ENCODE measurements at regions not wholly inside any gene's neighbourhood (a gene's known extent, or its start where the extent isn't known, plus 50 kb on each side); places are given as distances from the start of the nearest gene placed in this dataset.

- Histone ChIP-seq H3K4me1 (ENCODE audit: insufficient read depth) (no peaks in the 10 kb centered on the region), H2AFZ (no peak overlapping the region), H3K9me2 (ENCODE audit: insufficient read depth) (no peaks in the 10 kb centered on the region), H3K79me2 (replicated peaks; ENCODE audit: insufficient read depth) (no peaks in the 10 kb centered on the region), H3K4me3 (no peak overlapping the region), H3K4me2 (no peak overlapping the region), H4K20me1 (replicated peaks; ENCODE audit: insufficient read depth) (no peaks in the 10 kb centered on the region), H3K27me3 (ENCODE audit: insufficient read depth) (no peaks in the 10 kb centered on the region), H3F3A (replicated peaks; ENCODE audit: low read depth) (no peaks in the 10 kb centered on the region), H3K27ac (ENCODE audit: low read depth) (no peak overlapping the region), H3K36me3 (ENCODE audit: insufficient read depth) (no peaks in the 10 kb centered on the region)
- Mint-ChIP-seq H3K36me3 (ENCODE audit: low read depth) (no peaks in the 10 kb centered on the region), H3K4me3 (no peak overlapping the region), H3K4me1 (no peaks in the 10 kb centered on the region), H3K27ac (no peak overlapping the region), H3K27me3 (ENCODE audit: insufficient read depth, low read depth, poor library complexity) (peaks cover 5% of the 10 kb centered on the region), H3K9me3 (no peaks in the 10 kb centered on the region; the same call in 2 of the 3 replicates)
- ATAC-seq: no peak
- TF ChIP-seq ZNF331 (CRISPR knock-in tag; IDR thresholded peaks at IDR 0.05; ENCODE audit: low read depth) (no peak), REST (IDR thresholded peaks at IDR 0.05; ENCODE audit: unreplicated experiment) (no peak), EZH2phosphoT487 (IDR thresholded peaks at IDR 0.05; ENCODE audit: unreplicated experiment) (no peak), CTCF (conservative IDR thresholded peaks at IDR 0.05; ENCODE audit: low read depth in 2 of 2) (no peak), EZH2 (IDR thresholded peaks at IDR 0.05; ENCODE audit: low read depth, unreplicated experiment) (no peak), JUNB (IDR thresholded peaks at IDR 0.05; ENCODE audit: unreplicated experiment) (no peak), CREB1 (CRISPR knock-in tag; IDR thresholded peaks at IDR 0.05; ENCODE audit: low read depth) (no peak), STAT1 (IDR thresholded peaks at IDR 0.05; ENCODE audit: unreplicated experiment) (no peak), POLR2AphosphoS5 (IDR thresholded peaks at IDR 0.05; ENCODE audit: low read depth) (no peak), NANOG (IDR thresholded peaks at IDR 0.05; ENCODE audit: borderline replicate concordance) (no peak), ZNF462 (CRISPR knock-in tag; IDR thresholded peaks at IDR 0.05) (no peak), ZNF114 (CRISPR knock-in tag; IDR thresholded peaks at IDR 0.05) (no peak), ETS1 (IDR thresholded peaks at IDR 0.05) (no peak)
- no peak for DNase-seq (ENCODE audit: low spot score)
Measured at GRCh38 chr2:196233021-196233804, 61.8 kb upstream of the STK17B start.

Measured in GM23338 (cell line).